OCI-LY1 (cell line): ENCODE measurements at regions not wholly inside any gene's neighbourhood (a gene's known extent, or its start where the extent isn't known, plus 50 kb on each side); places are given as distances from the start of the nearest gene placed in this dataset.

Experiments
- H2AFZ ChIP-seq: fragments of 200-600 bp; sonication (generic), shearing (Covaris generic); 2 replicates; pipeline ENCODE4 v1.6.0; 2014; ENCODE audit warnings: antibody characterized with exemption, mild to moderate bottlenecking, low read length
- H3F3A ChIP-seq: fragments of 200-600 bp; sonication (generic), shearing (Covaris generic); 2 replicates; pipeline ENCODE4 v1.6.0; 2014; ENCODE audit warnings: mild to moderate bottlenecking, antibody characterized with exemption, low read length, moderate library complexity; ENCODE audit not compliant: insufficient read depth
- H3K27ac ChIP-seq: fragments of 200-600 bp; sonication (generic); 2 replicates; pipeline ENCODE4 v1.5.1; 2014; ENCODE audit warnings: low read length, mixed run types, mild to moderate bottlenecking, low read depth; ENCODE audit not compliant: poor library complexity, severe bottlenecking
- H3K27me3 ChIP-seq: fragments of 200-600 bp; sonication (generic); 2 replicates; pipeline ENCODE4 v1.6.0; 2014; ENCODE audit warnings: antibody characterized with exemption, mild to moderate bottlenecking, low read length, moderate library complexity; ENCODE audit not compliant: insufficient read depth
- H3K36me3 ChIP-seq: fragments of 200-600 bp; sonication (generic); 2 replicates; pipeline ENCODE4 v1.6.1; 2014; ENCODE audit warnings: mild to moderate bottlenecking, antibody characterized with exemption, low read length, moderate library complexity, mixed read lengths; ENCODE audit not compliant: insufficient read depth
- H3K4me1 ChIP-seq: fragments of 200-600 bp; sonication (generic); 2 replicates; pipeline ENCODE4 v1.5.1; 2014; ENCODE audit warnings: mild to moderate bottlenecking, low read length, moderate library complexity; ENCODE audit not compliant: insufficient read depth, severe bottlenecking
- H3K4me2 ChIP-seq: fragments of 200-600 bp; sonication (generic), shearing (Covaris generic); 2 replicates; pipeline ENCODE4 v1.6.1; 2014; ENCODE audit warnings: low read length
- H3K4me3 ChIP-seq: fragments of 200-600 bp; sonication (generic); 2 replicates; pipeline ENCODE4 v1.5.1; 2014; ENCODE audit warnings: low read length, low read depth, mild to moderate bottlenecking, mixed read lengths; ENCODE audit not compliant: poor library complexity, severe bottlenecking
- H3K79me2 ChIP-seq: fragments of 200-600 bp; shearing (Covaris generic); 2 replicates; pipeline ENCODE4 v1.6.1; 2016; ENCODE audit warnings: mixed run types, low read length, mixed read lengths; ENCODE audit not compliant: insufficient read depth
- H3K9ac ChIP-seq: fragments of 200-600 bp; sonication (generic), shearing (Covaris generic); 2 replicates; pipeline ENCODE4 v1.6.1; 2014; ENCODE audit warnings: mild to moderate bottlenecking, low read length, mixed read lengths
- H3K9me2 ChIP-seq: fragments of 200-600 bp; sonication (generic), shearing (Covaris generic); 2 replicates; pipeline ENCODE4 v1.6.1; 2014; ENCODE audit warnings: low read depth, mild to moderate bottlenecking, low read length, mixed read lengths
- H3K9me3 ChIP-seq: fragments of 200-600 bp; shearing (Covaris generic); 2 replicates; pipeline ENCODE4 v1.6.1; 2014; ENCODE audit warnings: low read length, mixed read lengths
- H4K20me1 ChIP-seq: fragments of 200-600 bp; sonication (generic), shearing (Covaris generic); 2 replicates; pipeline ENCODE4 v1.6.0; 2016; ENCODE audit warnings: mild to moderate bottlenecking, low read length; ENCODE audit not compliant: insufficient read depth
- CTCF ChIP-seq: fragments of 200-600 bp; sonication (generic), shearing (Covaris generic); IDR thresholded peaks from 2 replicates; pipeline ENCODE4 v1.5.1; 2017; ENCODE audit warnings: mild to moderate bottlenecking, antibody characterized with exemption, low read length, moderate library complexity, mixed read lengths
- EZH2 ChIP-seq: fragments of 200-600 bp; sonication (generic), shearing (Covaris generic); IDR thresholded peaks from 2 replicates; pipeline ENCODE4 v1.8.0; 2017; ENCODE audit warnings: borderline replicate concordance, mixed run types, mild to moderate bottlenecking, antibody characterized with exemption, low read length, moderate library complexity, mixed read lengths

DNA sequence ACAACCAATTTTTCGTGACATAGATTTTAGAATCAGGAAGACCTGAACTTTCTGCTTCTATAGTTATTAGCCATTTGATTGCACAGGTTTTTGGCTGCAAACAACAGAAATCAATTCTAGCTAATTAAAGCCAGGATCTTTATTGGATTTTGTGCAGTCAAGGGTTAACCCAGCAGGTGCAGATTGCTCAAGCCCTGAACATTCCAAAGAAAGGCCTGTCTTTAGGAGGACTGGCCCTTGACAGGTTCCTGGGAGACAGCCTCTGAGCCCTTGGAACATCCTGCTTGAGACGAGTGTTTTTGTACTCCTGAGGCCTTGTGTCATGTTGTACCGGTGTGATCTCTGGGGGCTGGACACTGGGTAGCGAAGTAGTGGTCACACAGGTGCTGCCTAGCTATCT is 174.6 kb downstream of the PTCSC3 start:
- Histone ChIP-seq H3K36me3 (no peaks in the 10 kb centered on the region), H2AFZ (no peak overlapping the region), H3K4me1 (no peaks in the 10 kb centered on the region), H4K20me1 (no peaks in the 10 kb centered on the region), H3K4me2 (no peak overlapping the region), H3K79me2 (no peaks in the 10 kb centered on the region), H3K9me3 (no peaks in the 10 kb centered on the region), H3K27me3 (no peaks in the 10 kb centered on the region), H3F3A (no peaks in the 10 kb centered on the region), H3K27ac (no peak overlapping the region), H3K9ac (no peak overlapping the region), H3K9me2 (no peaks in the 10 kb centered on the region), H3K4me3 (no peak overlapping the region)
- TF ChIP-seq CTCF = no peak

DNA sequence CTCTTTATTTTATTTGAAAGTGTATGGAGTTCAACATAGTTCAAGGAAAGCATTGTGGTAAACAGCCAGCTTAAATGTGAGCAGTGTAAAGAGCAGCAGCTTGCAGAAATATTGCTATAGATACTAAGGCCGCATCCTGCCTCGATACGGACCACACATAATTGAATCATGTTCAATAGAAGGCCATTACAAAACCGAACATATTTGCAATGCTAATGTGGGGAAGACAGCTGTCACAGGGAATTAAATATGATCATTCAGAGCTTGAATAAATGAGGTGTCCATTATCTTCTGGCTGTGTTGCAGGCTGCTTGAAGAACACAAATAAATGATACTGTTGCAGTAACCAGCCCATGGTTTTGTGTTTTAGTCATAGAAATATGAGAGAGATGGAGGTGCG is 173.2 kb downstream of the BRMS1L start:
- H3K4me2 ChIP-seq = no peak overlapping the region
- no peak overlapping the region for H3K9ac ChIP-seq

GRCh38 chr14:35998303-35998702 is 172.2 kb downstream of the BRMS1L start:
- no peaks in the 10 kb centered on the region for H3K79me2 ChIP-seq
- H3K4me1 ChIP-seq = no peaks in the 10 kb centered on the region
- no peak for TF ChIP-seq EZH2

More for the DNA sequence above, 173.2 kb downstream of the BRMS1L start:
- H3K36me3 ChIP-seq = no peaks in the 10 kb centered on the region
- H3K4me3 ChIP-seq = no peak overlapping the region
- H3K9me3 ChIP-seq = no peaks in the 10 kb centered on the region
- no peaks in the 10 kb centered on the region for H4K20me1 ChIP-seq
- H3F3A ChIP-seq = no peaks in the 10 kb centered on the region
- H2AFZ ChIP-seq = no peak overlapping the region
- no peak overlapping the region for H3K27ac ChIP-seq
- no peak for TF ChIP-seq CTCF
- no peak for TF ChIP-seq EZH2
- no peaks in the 10 kb centered on the region for H3K79me2 ChIP-seq
- H3K4me1 ChIP-seq = no peaks in the 10 kb centered on the region
- no peaks in the 10 kb centered on the region for H3K9me2 ChIP-seq
- H3K27me3 ChIP-seq = no peaks in the 10 kb centered on the region

GRCh38 chr14:35993684-35993960 is 167.5 kb downstream of the BRMS1L start:
- TF ChIP-seq EZH2 (no peak), CTCF (no peak)
- Histone ChIP-seq H3K4me3 (no peak overlapping the region), H3K36me3 (no peaks in the 10 kb centered on the region), H4K20me1 (no peaks in the 10 kb centered on the region), H3K9ac (no peak overlapping the region), H2AFZ (no peak overlapping the region), H3F3A (no peaks in the 10 kb centered on the region), H3K27ac (no peak overlapping the region), H3K79me2 (no peaks in the 10 kb centered on the region), H3K4me1 (no peaks in the 10 kb centered on the region), H3K27me3 (no peaks in the 10 kb centered on the region), H3K9me2 (no peaks in the 10 kb centered on the region), H3K9me3 (no peaks in the 10 kb centered on the region), H3K4me2 (no peak overlapping the region)

More at GRCh38 chr14:35998303-35998702, 172.2 kb downstream of the BRMS1L start:
- Histone ChIP-seq H4K20me1 (no peaks in the 10 kb centered on the region), H3K27ac (no peak overlapping the region), H3K27me3 (no peaks in the 10 kb centered on the region), H3K4me3 (no peak overlapping the region), H3K9ac (no peak overlapping the region), H3K36me3 (no peaks in the 10 kb centered on the region), H2AFZ (no peak overlapping the region), H3K9me3 (no peaks in the 10 kb centered on the region), H3F3A (no peaks in the 10 kb centered on the region), H3K4me2 (no peak overlapping the region), H3K9me2 (no peaks in the 10 kb centered on the region)
